ENCODE measurements at regions not wholly inside any gene's neighbourhood (a gene's known extent, or its start where the extent isn't known, plus 50 kb on each side); places are given as distances from the start of the nearest gene placed in this dataset.

DNA sequence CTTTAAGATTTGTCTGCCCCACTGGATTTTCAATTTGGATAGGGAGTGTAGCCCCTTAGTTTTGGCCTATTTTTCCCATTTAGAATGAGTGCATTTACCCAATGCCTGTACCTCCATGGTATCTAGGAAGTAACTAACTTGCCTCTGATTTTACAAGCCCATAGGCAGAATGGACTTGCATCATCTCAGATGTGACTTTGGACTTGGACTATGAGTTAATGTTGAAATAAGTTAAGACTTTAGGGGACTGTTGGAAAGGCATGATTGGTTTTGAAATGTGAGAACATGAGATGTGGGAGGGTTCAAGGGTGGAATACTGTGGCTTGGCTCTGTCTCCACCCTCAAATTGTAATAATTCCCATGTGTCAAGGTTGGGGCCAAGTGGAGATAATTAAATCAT is 2480.2 kb downstream of the PCDH7 start:
- TF ChIP-seq POLR2A (IDR thresholded peaks at IDR 0.05; ENCODE audit: low read length) (no peak), GATA1 (IDR thresholded peaks at IDR 0.05; ENCODE audit: low read depth, low read length) (no peak)
